WTC11 (cell line): ENCODE measurements at regions not wholly inside any gene's neighbourhood (a gene's known extent, or its start where the extent isn't known, plus 50 kb on each side); places are given as distances from the start of the nearest gene placed in this dataset.

Experiments used
- ATAC-seq: fragments of 200-7000 bp; cut with Tn5 transposase; 2 replicates; pipeline ENCODE4 v1.10.0; 2021; ENCODE audit warnings: mild to moderate bottlenecking, moderate library complexity
- CTCF ChIA-PET: fragments of 300-600 bp; sonication (Branson Sonifier 250); formaldehyde crosslinking; loops from one replicate; lab custom pipeline; 2021; ENCODE audit warnings: antibody characterized with exemption; lab: Charles Lee
- POLR2A ChIA-PET: fragments of 350-600 bp; sonication (Branson Sonifier 250); formaldehyde crosslinking; loops from one replicate; lab custom pipeline; 2021; ENCODE audit warnings: antibody characterized with exemption; lab: Charles Lee
- DNase-seq: peaks from one replicate; pipeline ENCODE4 v3.0.0; 2021; ENCODE audit warnings: low spot score
- H3K27ac Mint-ChIP-seq: 2 replicates; pipeline ENCODE4 v1.8.0; 2021; ENCODE audit warnings: mixed read lengths
- H3K27me3 Mint-ChIP-seq: 2 replicates; pipeline ENCODE4 v1.8.0; 2021; ENCODE audit warnings: low read depth, mild to moderate bottlenecking, moderate library complexity, mixed read lengths
- H3K36me3 Mint-ChIP-seq: 2 replicates; pipeline ENCODE4 v1.8.0; 2021; ENCODE audit warnings: mixed read lengths
- H3K4me1 Mint-ChIP-seq: 2 replicates; pipeline ENCODE4 v1.8.0; 2022; ENCODE audit warnings: mixed read lengths
- H3K4me3 Mint-ChIP-seq: 2 replicates; pipeline ENCODE4 v1.8.0; 2021; ENCODE audit warnings: mild to moderate bottlenecking, moderate library complexity, mixed read lengths
- H3K9me3 Mint-ChIP-seq: 2 replicates; pipeline ENCODE4 v1.8.0; 2021; ENCODE audit warnings: mixed read lengths
- ATF1 ChIP-seq: sonication (generic); formaldehyde crosslinking; IDR thresholded peaks from 2 replicates; pipeline ENCODE4 v1.8.1; 2023; ENCODE audit warnings: mild to moderate bottlenecking, moderate library complexity, missing genetic modification reagents
- CBFB ChIP-seq: sonication (generic); formaldehyde crosslinking; IDR thresholded peaks from 2 replicates; pipeline ENCODE4 v1.8.1; 2022; ENCODE audit warnings: mild to moderate bottlenecking, low read depth, missing genetic modification reagents
- CREM ChIP-seq: sonication (generic); formaldehyde crosslinking; IDR thresholded peaks from 2 replicates; pipeline ENCODE4 v1.8.1; 2022; ENCODE audit warnings: mild to moderate bottlenecking, missing genetic modification reagents, moderate library complexity
- ELF4 ChIP-seq: sonication (generic); formaldehyde crosslinking; IDR thresholded peaks from 2 replicates; pipeline ENCODE4 v1.8.1; 2022; ENCODE audit warnings: low read depth, mild to moderate bottlenecking, moderate library complexity, missing genetic modification reagents
- FOXK1 ChIP-seq: sonication (generic); formaldehyde crosslinking; IDR thresholded peaks from 2 replicates; pipeline ENCODE4 v1.8.0; 2022; ENCODE audit warnings: mild to moderate bottlenecking, moderate library complexity, missing genetic modification reagents
- GABPB1 ChIP-seq: sonication (generic); formaldehyde crosslinking; IDR thresholded peaks from 2 replicates; pipeline ENCODE4 v1.8.1; 2023; ENCODE audit warnings: mild to moderate bottlenecking, missing genetic modification reagents
- GRHL2 ChIP-seq: fragments of 250-450 bp; sonication (Bioruptor Pico); IDR thresholded peaks from 2 replicates; pipeline ENCODE4 v1.8.0; 2022; ENCODE audit warnings: mild to moderate bottlenecking, moderate library complexity; ENCODE audit not compliant: insufficient replicate concordance, severe bottlenecking
- JUN ChIP-seq: sonication (generic); formaldehyde crosslinking; IDR thresholded peaks from 2 replicates; pipeline ENCODE4 v1.8.0; 2023; ENCODE audit warnings: mild to moderate bottlenecking, missing genetic modification reagents
- MYBL2 ChIP-seq: sonication (generic); formaldehyde crosslinking; IDR thresholded peaks from 2 replicates; pipeline ENCODE4 v1.8.1; 2023; ENCODE audit warnings: mild to moderate bottlenecking, moderate library complexity, missing genetic modification reagents
- PRRX2 ChIP-seq: fragments of 250-450 bp; sonication (Bioruptor Pico); IDR thresholded peaks from 2 replicates; pipeline ENCODE4 v1.8.0; 2021; ENCODE audit warnings: mild to moderate bottlenecking
- SOX15 ChIP-seq: fragments of 250-450 bp; sonication (Bioruptor Pico); IDR thresholded peaks from 2 replicates; pipeline ENCODE4 v1.9.0; 2021; ENCODE audit warnings: mild to moderate bottlenecking
- TEAD4 ChIP-seq: sonication (generic); formaldehyde crosslinking; IDR thresholded peaks from 2 replicates; pipeline ENCODE4 v1.8.0; 2022; ENCODE audit warnings: mild to moderate bottlenecking, missing genetic modification reagents
- ZNF317 ChIP-seq: sonication (generic); formaldehyde crosslinking; IDR thresholded peaks from 2 replicates; pipeline ENCODE4 v1.8.1; 2023; ENCODE audit warnings: low read depth, mild to moderate bottlenecking, moderate library complexity, missing genetic modification reagents, borderline replicate concordance
- ZNF423 ChIP-seq: fragments of 250-450 bp; sonication (Bioruptor Pico); IDR thresholded peaks from 2 replicates; pipeline ENCODE4 v2.1.2; 2022; ENCODE audit warnings: mild to moderate bottlenecking, moderate library complexity
- ZNF671 ChIP-seq: fragments of 250-450 bp; sonication (Bioruptor Pico); IDR thresholded peaks from 2 replicates; pipeline ENCODE4 v1.8.0; 2021; ENCODE audit warnings: mild to moderate bottlenecking
- TF ChIP-seq, protein P1 (sequence below): fragments of 250-450 bp; sonication (Bioruptor Pico); IDR thresholded peaks from 2 replicates; pipeline ENCODE4 v1.9.0; 2021; ENCODE audit warnings: mild to moderate bottlenecking
- TF ChIP-seq, protein P2 (sequence below): sonication (generic); formaldehyde crosslinking; conservative IDR thresholded peaks from 2 replicates; pipeline ENCODE4 v1.8.1; 2022; ENCODE audit warnings: mild to moderate bottlenecking, missing genetic modification reagents
- TF ChIP-seq, protein P3 (sequence below): sonication (generic); formaldehyde crosslinking; IDR thresholded peaks from 2 replicates; pipeline ENCODE4 v1.8.1; 2022; ENCODE audit warnings: missing genetic modification reagents, borderline replicate concordance
- TF ChIP-seq, protein P4 (sequence below): fragments of 250-450 bp; sonication (Bioruptor Pico); IDR thresholded peaks from 2 replicates; pipeline ENCODE4 v1.9.0; 2021; ENCODE audit warnings: mild to moderate bottlenecking, borderline replicate concordance
- TF ChIP-seq, protein P5 (sequence below): sonication (generic); formaldehyde crosslinking; IDR thresholded peaks from 2 replicates; pipeline ENCODE4 v1.8.0; 2022; ENCODE audit warnings: mild to moderate bottlenecking, missing genetic modification reagents
- TF ChIP-seq, protein P6 (sequence below): sonication (generic); formaldehyde crosslinking; IDR thresholded peaks from 2 replicates; pipeline ENCODE4 v1.8.1; 2022; ENCODE audit warnings: low read depth, missing genetic modification reagents, borderline replicate concordance
- TF ChIP-seq, protein P7 (sequence below): sonication (generic); formaldehyde crosslinking; IDR thresholded peaks from 2 replicates; pipeline ENCODE4 v1.8.0; 2023; ENCODE audit warnings: missing genetic modification reagents

DNA sequence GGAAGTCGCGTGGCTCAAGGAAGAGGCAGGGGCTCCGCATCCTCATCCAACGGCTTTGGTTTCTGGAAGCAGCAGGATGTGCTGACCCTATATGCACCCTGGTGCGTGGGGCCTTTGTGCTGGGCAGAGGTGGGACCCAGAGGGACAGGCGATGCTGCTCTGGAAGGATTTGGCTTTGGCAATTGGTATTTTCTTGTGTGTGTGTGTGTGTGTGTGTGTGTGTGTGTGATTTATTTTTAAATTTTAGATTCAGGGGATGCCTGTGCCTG, 321.9 kb upstream of the ZNF507 start:
- no peaks in the 10 kb centered on the region for H3K36me3 Mint-ChIP-seq
- POLR2A ChIA-PET = no interaction called here

DNA sequence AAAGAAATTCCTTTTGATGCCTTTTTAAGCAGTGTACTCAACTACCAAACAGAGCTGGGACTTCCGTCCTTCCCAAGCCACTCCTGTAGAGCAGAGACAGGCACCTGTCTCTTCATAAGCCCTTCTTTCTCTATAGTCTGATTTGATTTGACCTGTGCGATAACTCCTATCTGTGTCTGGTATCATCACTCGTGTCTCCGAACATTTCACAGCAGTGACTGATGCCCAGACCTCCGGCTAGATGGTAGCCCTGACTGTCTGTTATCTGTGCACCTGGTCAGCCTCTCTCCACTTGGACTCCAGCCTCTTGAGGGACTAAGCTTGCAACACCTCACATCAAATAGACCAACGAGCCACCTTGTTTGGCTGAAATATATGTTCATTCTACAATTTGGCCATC, 316.2 kb upstream of the ZNF507 start:
- ATAC-seq = no peak
- ChIA-PET POLR2A (no interaction called here), CTCF (no interaction called here)
- Mint-ChIP-seq H3K4me3 (no peak overlapping the region), H3K27me3 (peaks cover 3% of the 10 kb centered on the region; the same call in 1 of the 2 replicates), H3K9me3 (peaks cover 21% of the 10 kb centered on the region), H3K4me1 (peaks cover 4% of the 10 kb centered on the region; the same call in 1 of the 2 replicates), H3K27ac (peak overlapping the region; percentile 6; the same call in 1 of the 2 replicates), H3K36me3 (no peaks in the 10 kb centered on the region)
- no peak for DNase-seq
- no peak for TF ChIP-seq CBFB (CRISPR knock-in tag)
- TF ChIP-seq JUN = no peak
- TF ChIP-seq ZNF671 (CRISPR knock-in tag) = no peak
- TF ChIP-seq, protein P1, sequence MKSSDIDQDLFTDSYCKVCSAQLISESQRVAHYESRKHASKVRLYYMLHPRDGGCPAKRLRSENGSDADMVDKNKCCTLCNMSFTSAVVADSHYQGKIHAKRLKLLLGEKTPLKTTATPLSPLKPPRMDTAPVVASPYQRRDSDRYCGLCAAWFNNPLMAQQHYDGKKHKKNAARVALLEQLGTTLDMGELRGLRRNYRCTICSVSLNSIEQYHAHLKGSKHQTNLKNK (CRISPR knock-in tag) = no peak
- TF ChIP-seq, protein P2, sequence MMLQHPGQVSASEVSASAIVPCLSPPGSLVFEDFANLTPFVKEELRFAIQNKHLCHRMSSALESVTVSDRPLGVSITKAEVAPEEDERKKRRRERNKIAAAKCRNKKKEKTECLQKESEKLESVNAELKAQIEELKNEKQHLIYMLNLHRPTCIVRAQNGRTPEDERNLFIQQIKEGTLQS = no peak
- TF ChIP-seq ELF4 (CRISPR knock-in tag) = no peak
- TF ChIP-seq, protein P3, sequence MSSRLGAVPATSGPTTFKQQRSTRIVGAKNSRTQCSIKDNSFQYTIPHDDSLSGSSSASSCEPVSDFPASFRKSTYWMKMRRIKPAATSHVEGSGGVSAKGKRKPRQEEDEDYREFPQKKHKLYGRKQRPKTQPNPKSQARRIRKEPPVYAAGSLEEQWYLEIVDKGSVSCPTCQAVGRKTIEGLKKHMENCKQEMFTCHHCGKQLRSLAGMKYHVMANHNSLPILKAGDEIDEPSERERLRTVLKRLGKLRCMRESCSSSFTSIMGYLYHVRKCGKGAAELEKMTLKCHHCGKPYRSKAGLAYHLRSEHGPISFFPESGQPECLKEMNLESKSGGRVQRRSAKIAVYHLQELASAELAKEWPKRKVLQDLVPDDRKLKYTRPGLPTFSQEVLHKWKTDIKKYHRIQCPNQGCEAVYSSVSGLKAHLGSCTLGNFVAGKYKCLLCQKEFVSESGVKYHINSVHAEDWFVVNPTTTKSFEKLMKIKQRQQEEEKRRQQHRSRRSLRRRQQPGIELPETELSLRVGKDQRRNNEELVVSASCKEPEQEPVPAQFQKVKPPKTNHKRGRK (CRISPR knock-in tag) = no peak
- TF ChIP-seq, protein P4, sequence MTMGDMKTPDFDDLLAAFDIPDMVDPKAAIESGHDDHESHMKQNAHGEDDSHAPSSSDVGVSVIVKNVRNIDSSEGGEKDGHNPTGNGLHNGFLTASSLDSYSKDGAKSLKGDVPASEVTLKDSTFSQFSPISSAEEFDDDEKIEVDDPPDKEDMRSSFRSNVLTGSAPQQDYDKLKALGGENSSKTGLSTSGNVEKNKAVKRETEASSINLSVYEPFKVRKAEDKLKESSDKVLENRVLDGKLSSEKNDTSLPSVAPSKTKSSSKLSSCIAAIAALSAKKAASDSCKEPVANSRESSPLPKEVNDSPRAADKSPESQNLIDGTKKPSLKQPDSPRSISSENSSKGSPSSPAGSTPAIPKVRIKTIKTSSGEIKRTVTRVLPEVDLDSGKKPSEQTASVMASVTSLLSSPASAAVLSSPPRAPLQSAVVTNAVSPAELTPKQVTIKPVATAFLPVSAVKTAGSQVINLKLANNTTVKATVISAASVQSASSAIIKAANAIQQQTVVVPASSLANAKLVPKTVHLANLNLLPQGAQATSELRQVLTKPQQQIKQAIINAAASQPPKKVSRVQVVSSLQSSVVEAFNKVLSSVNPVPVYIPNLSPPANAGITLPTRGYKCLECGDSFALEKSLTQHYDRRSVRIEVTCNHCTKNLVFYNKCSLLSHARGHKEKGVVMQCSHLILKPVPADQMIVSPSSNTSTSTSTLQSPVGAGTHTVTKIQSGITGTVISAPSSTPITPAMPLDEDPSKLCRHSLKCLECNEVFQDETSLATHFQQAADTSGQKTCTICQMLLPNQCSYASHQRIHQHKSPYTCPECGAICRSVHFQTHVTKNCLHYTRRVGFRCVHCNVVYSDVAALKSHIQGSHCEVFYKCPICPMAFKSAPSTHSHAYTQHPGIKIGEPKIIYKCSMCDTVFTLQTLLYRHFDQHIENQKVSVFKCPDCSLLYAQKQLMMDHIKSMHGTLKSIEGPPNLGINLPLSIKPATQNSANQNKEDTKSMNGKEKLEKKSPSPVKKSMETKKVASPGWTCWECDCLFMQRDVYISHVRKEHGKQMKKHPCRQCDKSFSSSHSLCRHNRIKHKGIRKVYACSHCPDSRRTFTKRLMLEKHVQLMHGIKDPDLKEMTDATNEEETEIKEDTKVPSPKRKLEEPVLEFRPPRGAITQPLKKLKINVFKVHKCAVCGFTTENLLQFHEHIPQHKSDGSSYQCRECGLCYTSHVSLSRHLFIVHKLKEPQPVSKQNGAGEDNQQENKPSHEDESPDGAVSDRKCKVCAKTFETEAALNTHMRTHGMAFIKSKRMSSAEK (CRISPR knock-in tag) = no peak
- no peak for TF ChIP-seq FOXK1 (CRISPR knock-in tag)
- TF ChIP-seq SOX15 (CRISPR knock-in tag) = no peak
- TF ChIP-seq, protein P5, sequence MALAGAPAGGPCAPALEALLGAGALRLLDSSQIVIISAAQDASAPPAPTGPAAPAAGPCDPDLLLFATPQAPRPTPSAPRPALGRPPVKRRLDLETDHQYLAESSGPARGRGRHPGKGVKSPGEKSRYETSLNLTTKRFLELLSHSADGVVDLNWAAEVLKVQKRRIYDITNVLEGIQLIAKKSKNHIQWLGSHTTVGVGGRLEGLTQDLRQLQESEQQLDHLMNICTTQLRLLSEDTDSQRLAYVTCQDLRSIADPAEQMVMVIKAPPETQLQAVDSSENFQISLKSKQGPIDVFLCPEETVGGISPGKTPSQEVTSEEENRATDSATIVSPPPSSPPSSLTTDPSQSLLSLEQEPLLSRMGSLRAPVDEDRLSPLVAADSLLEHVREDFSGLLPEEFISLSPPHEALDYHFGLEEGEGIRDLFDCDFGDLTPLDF (CRISPR knock-in tag) = no peak

More for the DNA sequence above, 321.9 kb upstream of the ZNF507 start:
- Mint-ChIP-seq H3K4me3 (no peak overlapping the region), H3K27ac (no peak overlapping the region), H3K4me1 (peaks cover 4% of the 10 kb centered on the region; the same call in 1 of the 2 replicates), H3K27me3 (no peaks in the 10 kb centered on the region), H3K9me3 (peaks cover 22% of the 10 kb centered on the region)
- DNase-seq (no peak), ATAC-seq (no peak)
- CTCF ChIA-PET = no interaction called here
- TF ChIP-seq ZNF423 (CRISPR knock-in tag) = no peak
- no peak for TF ChIP-seq PRRX2 (CRISPR knock-in tag)
- no peak for TF ChIP-seq FOXK1 (CRISPR knock-in tag)

DNA sequence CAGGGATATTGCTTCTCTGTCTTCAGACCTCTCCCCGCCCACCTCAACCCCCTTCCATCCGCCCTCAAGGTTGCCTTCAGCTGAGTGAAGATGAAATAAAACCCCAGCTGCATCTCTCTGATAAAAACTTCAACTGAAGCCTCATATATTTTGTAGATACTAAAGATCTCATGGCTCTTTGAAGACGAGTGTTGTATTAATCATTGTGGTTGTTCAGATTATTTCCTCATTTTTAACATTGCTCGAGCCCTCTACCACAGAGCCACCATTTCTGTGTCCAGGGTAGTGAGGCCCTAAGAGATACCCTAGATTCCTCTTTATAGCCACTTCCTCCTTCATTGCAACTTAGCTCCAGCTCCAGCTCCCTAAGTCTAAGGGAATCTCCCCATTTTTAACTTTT, 312.8 kb upstream of the ZNF507 start:
- no peak overlapping the region for H3K27ac Mint-ChIP-seq
- ChIA-PET CTCF (no interaction called here), POLR2A (interaction anchor here (0.6 to 0.7 kb wide), 2 partner anchors 35 to 278 kb away, joined by 3 to 5 read pairs; no protein-coding TSS in a partner anchor)
- H3K27me3 Mint-ChIP-seq = peaks cover 3% of the 10 kb centered on the region; the same call in 1 of the 2 replicates
- H3K9me3 Mint-ChIP-seq = no peaks in the 10 kb centered on the region
- H3K4me1 Mint-ChIP-seq = peaks cover 24% of the 10 kb centered on the region
- no peaks in the 10 kb centered on the region for H3K36me3 Mint-ChIP-seq
- no peak overlapping the region for H3K4me3 Mint-ChIP-seq
- ATAC-seq = no peak
- no peak for DNase-seq
- TF ChIP-seq ATF1 (CRISPR knock-in tag) = no peak
- TF ChIP-seq GRHL2 (CRISPR knock-in tag) = no peak
- TF ChIP-seq TEAD4 (CRISPR knock-in tag) = no peak
- TF ChIP-seq, protein P6, sequence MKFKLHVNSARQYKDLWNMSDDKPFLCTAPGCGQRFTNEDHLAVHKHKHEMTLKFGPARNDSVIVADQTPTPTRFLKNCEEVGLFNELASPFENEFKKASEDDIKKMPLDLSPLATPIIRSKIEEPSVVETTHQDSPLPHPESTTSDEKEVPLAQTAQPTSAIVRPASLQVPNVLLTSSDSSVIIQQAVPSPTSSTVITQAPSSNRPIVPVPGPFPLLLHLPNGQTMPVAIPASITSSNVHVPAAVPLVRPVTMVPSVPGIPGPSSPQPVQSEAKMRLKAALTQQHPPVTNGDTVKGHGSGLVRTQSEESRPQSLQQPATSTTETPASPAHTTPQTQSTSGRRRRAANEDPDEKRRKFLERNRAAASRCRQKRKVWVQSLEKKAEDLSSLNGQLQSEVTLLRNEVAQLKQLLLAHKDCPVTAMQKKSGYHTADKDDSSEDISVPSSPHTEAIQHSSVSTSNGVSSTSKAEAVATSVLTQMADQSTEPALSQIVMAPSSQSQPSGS (CRISPR knock-in tag) = no peak
- TF ChIP-seq CREM (CRISPR knock-in tag) = no peak
- TF ChIP-seq, protein P7, sequence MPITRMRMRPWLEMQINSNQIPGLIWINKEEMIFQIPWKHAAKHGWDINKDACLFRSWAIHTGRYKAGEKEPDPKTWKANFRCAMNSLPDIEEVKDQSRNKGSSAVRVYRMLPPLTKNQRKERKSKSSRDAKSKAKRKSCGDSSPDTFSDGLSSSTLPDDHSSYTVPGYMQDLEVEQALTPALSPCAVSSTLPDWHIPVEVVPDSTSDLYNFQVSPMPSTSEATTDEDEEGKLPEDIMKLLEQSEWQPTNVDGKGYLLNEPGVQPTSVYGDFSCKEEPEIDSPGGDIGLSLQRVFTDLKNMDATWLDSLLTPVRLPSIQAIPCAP (CRISPR knock-in tag) = no peak
- TF ChIP-seq MYBL2 (CRISPR knock-in tag) = no peak
- no peak for TF ChIP-seq GABPB1 (CRISPR knock-in tag)
- TF ChIP-seq ELF4 (CRISPR knock-in tag) = no peak
- no peak for TF ChIP-seq ZNF317
